Osteocyte (in vitro differentiated cells): ENCODE measurements at regions not wholly inside any gene's neighbourhood (a gene's known extent, or its start where the extent isn't known, plus 50 kb on each side); places are given as distances from the start of the nearest gene placed in this dataset.

Experiments
- DNase-seq: peaks from one replicate; pipeline ENCODE4 v3.0.0; 2021; ENCODE audit warnings: mixed read lengths; ENCODE audit not compliant: unreplicated experiment; ENCODE audit errors: extremely low spot score
- H3K27ac Mint-ChIP-seq: one replicate; pipeline ENCODE4 v1.8.0; 2021; ENCODE audit warnings: mild to moderate bottlenecking, mixed read lengths; ENCODE audit not compliant: unreplicated experiment
- H3K27me3 Mint-ChIP-seq: one replicate; pipeline ENCODE4 v1.8.0; 2021; ENCODE audit warnings: mixed read lengths; ENCODE audit not compliant: unreplicated experiment
- H3K36me3 Mint-ChIP-seq: one replicate; pipeline ENCODE4 v1.8.0; 2021; ENCODE audit warnings: mixed read lengths; ENCODE audit not compliant: unreplicated experiment
- H3K4me1 Mint-ChIP-seq: one replicate; pipeline ENCODE4 v1.8.0; 2021; ENCODE audit warnings: mixed read lengths; ENCODE audit not compliant: unreplicated experiment
- H3K4me3 Mint-ChIP-seq: one replicate; pipeline ENCODE4 v1.8.0; 2021; ENCODE audit warnings: mild to moderate bottlenecking, moderate library complexity, mixed read lengths; ENCODE audit not compliant: unreplicated experiment
- H3K9me3 Mint-ChIP-seq: one replicate; pipeline ENCODE4 v1.8.0; 2021; ENCODE audit warnings: mixed read lengths; ENCODE audit not compliant: unreplicated experiment
- TF ChIP-seq, protein P1 (sequence below): fragments of 200-600 bp; sonication (generic); IDR thresholded peaks from 2 replicates; pipeline ENCODE4 v1.5.0; 2021; ENCODE audit warnings: antibody characterized with exemption, mild to moderate bottlenecking, moderate library complexity

DNA sequence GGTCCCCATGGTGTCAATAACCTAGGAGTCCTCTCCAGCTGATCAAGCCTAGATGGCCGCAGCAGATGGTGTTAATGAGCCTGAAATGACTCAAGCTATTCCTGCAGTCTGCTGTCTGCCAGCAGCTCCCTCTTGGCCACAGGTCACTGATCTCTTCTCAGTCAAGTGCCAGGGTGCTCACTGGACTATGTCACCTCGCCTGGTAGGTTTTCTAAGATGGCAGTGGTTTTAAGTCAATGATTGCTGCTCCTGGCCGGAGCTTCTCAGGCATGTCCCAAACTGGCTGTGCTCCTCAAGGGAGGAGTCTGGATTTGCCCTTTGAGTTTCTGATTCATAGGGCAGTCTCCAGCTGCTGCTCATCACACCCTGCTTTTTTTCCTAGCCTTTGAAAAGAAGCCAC is 58.6 kb upstream of the SHISA6 start:
- Mint-ChIP-seq H3K4me3 (no peak overlapping the region), H3K27ac (no peak overlapping the region), H3K36me3 (no peaks in the 10 kb centered on the region), H3K27me3 (no peaks in the 10 kb centered on the region), H3K4me1 (no peaks in the 10 kb centered on the region), H3K9me3 (peaks cover 9% of the 10 kb centered on the region)
- no peak for DNase-seq
- TF ChIP-seq, protein P1, sequence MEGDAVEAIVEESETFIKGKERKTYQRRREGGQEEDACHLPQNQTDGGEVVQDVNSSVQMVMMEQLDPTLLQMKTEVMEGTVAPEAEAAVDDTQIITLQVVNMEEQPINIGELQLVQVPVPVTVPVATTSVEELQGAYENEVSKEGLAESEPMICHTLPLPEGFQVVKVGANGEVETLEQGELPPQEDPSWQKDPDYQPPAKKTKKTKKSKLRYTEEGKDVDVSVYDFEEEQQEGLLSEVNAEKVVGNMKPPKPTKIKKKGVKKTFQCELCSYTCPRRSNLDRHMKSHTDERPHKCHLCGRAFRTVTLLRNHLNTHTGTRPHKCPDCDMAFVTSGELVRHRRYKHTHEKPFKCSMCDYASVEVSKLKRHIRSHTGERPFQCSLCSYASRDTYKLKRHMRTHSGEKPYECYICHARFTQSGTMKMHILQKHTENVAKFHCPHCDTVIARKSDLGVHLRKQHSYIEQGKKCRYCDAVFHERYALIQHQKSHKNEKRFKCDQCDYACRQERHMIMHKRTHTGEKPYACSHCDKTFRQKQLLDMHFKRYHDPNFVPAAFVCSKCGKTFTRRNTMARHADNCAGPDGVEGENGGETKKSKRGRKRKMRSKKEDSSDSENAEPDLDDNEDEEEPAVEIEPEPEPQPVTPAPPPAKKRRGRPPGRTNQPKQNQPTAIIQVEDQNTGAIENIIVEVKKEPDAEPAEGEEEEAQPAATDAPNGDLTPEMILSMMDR, result no peak

DNA sequence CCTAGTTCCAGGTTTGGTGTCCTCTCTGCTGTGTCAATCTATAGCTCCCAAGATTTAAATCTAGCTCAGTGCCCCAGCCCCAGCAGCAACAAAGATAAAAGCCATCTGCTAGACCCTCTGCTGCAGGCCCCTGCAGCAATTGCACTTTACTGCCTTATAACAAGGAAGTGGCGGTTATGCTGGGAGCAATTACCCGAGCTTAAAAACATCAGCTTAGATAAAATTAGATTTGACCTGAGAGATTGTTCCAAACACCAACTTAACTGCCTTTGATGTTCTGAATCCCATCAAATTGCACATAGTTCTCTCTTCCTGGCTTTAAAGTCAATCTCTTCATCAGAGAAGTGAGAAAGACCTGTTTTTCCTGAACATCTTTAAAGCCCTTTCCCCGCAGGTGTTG is 62.4 kb upstream of the SHISA6 start:
- TF ChIP-seq, protein P1, result no peak
- no peak overlapping the region for H3K27ac Mint-ChIP-seq
- H3K9me3 Mint-ChIP-seq, result peaks cover 22% of the 10 kb centered on the region
- no peak overlapping the region for H3K4me3 Mint-ChIP-seq
- H3K4me1 Mint-ChIP-seq, result no peaks in the 10 kb centered on the region
- H3K36me3 Mint-ChIP-seq, result no peaks in the 10 kb centered on the region
- H3K27me3 Mint-ChIP-seq, result no peaks in the 10 kb centered on the region
- no peak for DNase-seq

DNA sequence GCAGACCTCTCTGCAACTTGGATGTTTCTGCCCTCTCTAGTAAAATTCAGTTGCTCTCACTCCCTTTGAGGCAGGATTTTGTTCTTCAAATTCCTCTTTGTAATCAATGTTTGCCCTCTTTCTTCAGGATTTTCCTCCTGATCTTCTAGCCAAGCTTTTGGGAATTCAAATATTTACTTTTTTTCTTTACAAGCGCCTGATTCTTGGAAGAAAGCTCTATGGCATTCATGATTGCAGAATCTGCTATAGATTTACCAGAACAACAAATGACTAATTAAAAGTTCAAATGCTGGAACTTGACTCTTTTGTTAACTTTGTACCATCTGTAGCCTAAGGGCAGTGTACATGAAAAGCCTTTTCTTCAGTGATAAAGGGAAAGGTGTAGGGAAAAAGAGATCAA is 63.7 kb upstream of the SHISA6 start:
- H3K27me3 Mint-ChIP-seq, result no peaks in the 10 kb centered on the region
- H3K36me3 Mint-ChIP-seq, result no peaks in the 10 kb centered on the region
- no peak overlapping the region for H3K4me3 Mint-ChIP-seq
- TF ChIP-seq, protein P1, result no peak
- H3K27ac Mint-ChIP-seq, result no peak overlapping the region
- peaks cover 30% of the 10 kb centered on the region for H3K9me3 Mint-ChIP-seq
- no peak for DNase-seq
- H3K4me1 Mint-ChIP-seq, result no peaks in the 10 kb centered on the region

DNA sequence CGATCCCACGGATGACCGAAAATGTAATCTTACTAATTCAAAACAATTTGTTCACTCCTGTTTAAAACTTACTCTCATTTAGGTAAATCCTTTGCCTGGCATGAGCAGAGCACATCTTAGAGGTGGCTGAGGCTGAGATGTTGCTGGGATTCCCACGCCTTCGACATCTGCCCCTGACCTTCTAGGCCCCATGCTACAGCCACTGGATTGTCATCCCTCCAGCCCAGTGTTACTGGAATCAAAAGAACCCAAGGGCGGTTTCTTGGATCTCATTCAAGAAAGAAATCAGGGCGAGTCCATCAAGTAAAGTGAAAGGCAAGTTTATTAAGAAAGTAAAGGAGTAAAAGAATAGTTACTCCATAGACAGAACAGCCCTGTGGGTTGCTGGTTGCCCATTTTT is 64.5 kb upstream of the SHISA6 start:
- Mint-ChIP-seq H3K4me1 (no peaks in the 10 kb centered on the region), H3K4me3 (no peak overlapping the region), H3K9me3 (peaks cover 33% of the 10 kb centered on the region), H3K36me3 (no peaks in the 10 kb centered on the region), H3K27me3 (no peaks in the 10 kb centered on the region), H3K27ac (no peak overlapping the region)
- DNase-seq, result no peak
- TF ChIP-seq, protein P1, result no peak

DNA sequence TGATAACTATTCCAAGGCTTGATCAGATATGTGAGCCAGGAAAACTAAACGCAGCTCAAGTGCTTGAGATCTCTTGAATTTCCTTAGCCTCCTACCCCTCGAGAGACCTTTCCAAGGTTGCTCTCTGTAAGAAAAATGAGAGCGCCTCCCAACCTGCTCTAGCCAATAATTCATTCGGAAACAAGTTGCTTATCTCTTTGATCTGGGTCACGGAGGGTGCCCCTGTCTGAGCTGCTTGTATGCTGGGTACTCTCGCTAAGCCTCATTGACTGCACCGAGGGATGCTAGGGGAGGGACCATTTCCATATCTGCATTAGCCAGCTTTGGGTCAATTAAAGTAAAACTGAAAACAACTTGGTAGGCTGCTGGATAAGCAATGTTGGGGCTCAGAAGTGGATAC is 70.1 kb upstream of the SHISA6 start:
- Mint-ChIP-seq H3K4me3 (no peak overlapping the region), H3K4me1 (no peaks in the 10 kb centered on the region), H3K9me3 (peaks cover 38% of the 10 kb centered on the region), H3K27me3 (no peaks in the 10 kb centered on the region), H3K36me3 (no peaks in the 10 kb centered on the region), H3K27ac (no peak overlapping the region)
- no peak for DNase-seq
- TF ChIP-seq, protein P1, result no peak
